ENCODE measurements at regions not wholly inside any gene's neighbourhood (a gene's known extent, or its start where the extent isn't known, plus 50 kb on each side); places are given as distances from the start of the nearest gene placed in this dataset.

DNA sequence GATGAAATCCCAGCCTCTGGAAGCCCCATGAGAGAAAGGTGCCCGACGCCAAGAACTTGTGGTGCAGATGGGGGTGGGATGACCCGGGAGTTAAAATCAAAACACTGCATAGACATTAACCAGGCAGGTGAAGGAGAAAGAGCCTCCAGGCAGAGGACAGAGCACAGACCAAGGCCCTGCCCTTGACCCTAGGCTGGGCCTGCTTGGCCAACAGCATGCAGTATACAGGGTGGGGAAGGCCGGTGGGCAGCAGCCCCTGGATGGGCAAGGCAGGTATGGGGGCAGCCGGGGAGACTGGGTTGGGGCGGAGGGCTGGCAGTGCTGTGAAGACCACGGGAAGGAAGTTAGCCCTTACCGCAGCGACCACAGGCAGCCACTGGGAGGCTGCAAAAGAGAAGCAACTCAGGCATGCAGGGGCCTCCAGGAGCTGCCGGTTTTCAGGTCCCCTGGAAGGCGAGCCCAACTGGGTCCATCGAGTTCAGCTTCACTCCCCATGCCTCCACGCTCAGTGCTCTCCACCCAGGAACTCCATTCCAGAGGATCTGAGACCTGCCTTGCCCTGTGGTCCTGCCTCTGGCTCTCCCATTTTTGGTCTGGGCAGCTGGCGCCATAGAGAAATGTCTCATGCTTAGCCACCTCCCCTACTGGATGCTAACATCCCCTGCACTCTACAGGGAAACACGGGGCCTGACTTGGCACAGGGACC lies 81.2 kb downstream of the C16orf95 start:
- BruUV-seq (replicated peaks), result no TSS peak
- DNase-seq (ENCODE audit: low spot score), result peak; percentile 22
- H3K4me2 ChIP-seq (ENCODE audit: low read length), result no peak overlapping the region

DNA sequence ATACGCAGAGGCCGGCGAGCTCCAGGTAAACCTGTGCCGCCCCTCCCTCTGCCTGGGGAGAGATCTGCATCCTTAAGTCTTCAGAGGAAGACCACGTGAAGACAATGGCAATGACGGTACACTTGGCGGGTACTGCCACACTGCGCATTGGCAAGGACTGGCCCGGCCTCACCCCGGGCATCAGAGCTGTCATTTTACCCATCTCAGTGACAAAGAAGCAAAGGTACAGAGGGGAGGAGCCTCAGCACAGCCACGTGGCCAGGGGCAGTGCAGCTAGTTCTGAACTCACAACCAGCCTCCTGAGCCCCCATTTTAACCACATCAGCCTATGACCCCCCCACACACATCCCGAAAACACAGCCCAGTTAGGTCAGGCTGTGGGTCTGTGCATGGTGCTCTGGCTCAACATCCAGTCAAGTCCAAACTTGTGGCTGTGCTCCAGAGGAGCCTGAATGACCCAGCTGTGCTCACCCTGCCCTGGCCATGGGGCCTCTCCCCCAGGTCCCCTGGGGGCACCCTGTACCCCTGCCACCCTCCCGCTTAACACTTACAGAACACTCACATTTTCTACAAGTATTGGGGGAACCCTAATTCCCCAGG lies 80.6 kb downstream of the C16orf95 start:
- TF ChIP-seq, protein P1, sequence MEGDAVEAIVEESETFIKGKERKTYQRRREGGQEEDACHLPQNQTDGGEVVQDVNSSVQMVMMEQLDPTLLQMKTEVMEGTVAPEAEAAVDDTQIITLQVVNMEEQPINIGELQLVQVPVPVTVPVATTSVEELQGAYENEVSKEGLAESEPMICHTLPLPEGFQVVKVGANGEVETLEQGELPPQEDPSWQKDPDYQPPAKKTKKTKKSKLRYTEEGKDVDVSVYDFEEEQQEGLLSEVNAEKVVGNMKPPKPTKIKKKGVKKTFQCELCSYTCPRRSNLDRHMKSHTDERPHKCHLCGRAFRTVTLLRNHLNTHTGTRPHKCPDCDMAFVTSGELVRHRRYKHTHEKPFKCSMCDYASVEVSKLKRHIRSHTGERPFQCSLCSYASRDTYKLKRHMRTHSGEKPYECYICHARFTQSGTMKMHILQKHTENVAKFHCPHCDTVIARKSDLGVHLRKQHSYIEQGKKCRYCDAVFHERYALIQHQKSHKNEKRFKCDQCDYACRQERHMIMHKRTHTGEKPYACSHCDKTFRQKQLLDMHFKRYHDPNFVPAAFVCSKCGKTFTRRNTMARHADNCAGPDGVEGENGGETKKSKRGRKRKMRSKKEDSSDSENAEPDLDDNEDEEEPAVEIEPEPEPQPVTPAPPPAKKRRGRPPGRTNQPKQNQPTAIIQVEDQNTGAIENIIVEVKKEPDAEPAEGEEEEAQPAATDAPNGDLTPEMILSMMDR (conservative IDR thresholded peaks at IDR 0.05; ENCODE audit: low read length), result no peak
- TF ChIP-seq EZH2phosphoT487 (IDR thresholded peaks at IDR 0.05; ENCODE audit: borderline replicate concordance, low read depth, low read length), result no peak
- Histone ChIP-seq H3K36me3 (ENCODE audit: insufficient read depth, low read length) (no peaks in the 10 kb centered on the region), H3K4me1 (ENCODE audit: insufficient read depth, low read length, poor library complexity, severe bottlenecking) (peaks cover 3% of the 10 kb centered on the region), H3K4me2 (ENCODE audit: low read length) (no peak overlapping the region), H2AFZ (ENCODE audit: low read length) (no peak overlapping the region), H3K79me2 (ENCODE audit: insufficient read depth, low read depth, low read length) (no peaks in the 10 kb centered on the region), H3K4me3 (ENCODE audit: low read depth, low read length, poor library complexity, severe bottlenecking) (no peak overlapping the region), H4K20me1 (ENCODE audit: insufficient read depth, low read length) (no peaks in the 10 kb centered on the region), H3K9me3 (ENCODE audit: low read length) (no peaks in the 10 kb centered on the region), H3K9me2 (ENCODE audit: insufficient read depth, low read length) (no peaks in the 10 kb centered on the region), H3K27ac (ENCODE audit: low read depth, low read length, poor library complexity, severe bottlenecking) (no peak overlapping the region)
- POLR2A ChIA-PET, result no interaction called here
- BruUV-seq (replicated peaks), result no TSS peak
- CTCF ChIA-PET (ENCODE audit: unreplicated experiment), result interaction anchor here (0.5 kb wide), 1 partner anchor 260 kb away, joined by 4 read pairs; no protein-coding TSS in a partner anchor
- intact Hi-C loops (cut with micrococcal nuclease; ENCODE audit: unreplicated experiment), result no loop called here
- no peak for DNase-seq (ENCODE audit: low spot score)

More for the DNA sequence above, 81.2 kb downstream of the C16orf95 start:
- no peaks in the 10 kb centered on the region for H4K20me1 ChIP-seq (ENCODE audit: insufficient read depth, low read length)
- ChIA-PET CTCF (ENCODE audit: unreplicated experiment) (no interaction called here), POLR2A (no interaction called here)
- H3K27ac ChIP-seq (ENCODE audit: low read depth, low read length, poor library complexity, severe bottlenecking), result no peak overlapping the region
- H3K9me2 ChIP-seq (ENCODE audit: insufficient read depth, low read length), result no peaks in the 10 kb centered on the region
- no peaks in the 10 kb centered on the region for H3K36me3 ChIP-seq (ENCODE audit: insufficient read depth, low read length)
- H3K9me3 ChIP-seq (ENCODE audit: low read length), result no peaks in the 10 kb centered on the region
- TF ChIP-seq EZH2phosphoT487 (IDR thresholded peaks at IDR 0.05; ENCODE audit: borderline replicate concordance, low read depth, low read length), result no peak
- TF ChIP-seq, protein P1 (conservative IDR thresholded peaks at IDR 0.05; ENCODE audit: low read length), result no peak; the same call in 1 of the 2 replicates
- H3K4me1 ChIP-seq (ENCODE audit: insufficient read depth, low read length, poor library complexity, severe bottlenecking), result peaks cover 3% of the 10 kb centered on the region
- intact Hi-C loops (cut with micrococcal nuclease; ENCODE audit: unreplicated experiment), result no loop called here
- H2AFZ ChIP-seq (ENCODE audit: low read length), result no peak overlapping the region
- H3K79me2 ChIP-seq (ENCODE audit: insufficient read depth, low read depth, low read length), result no peaks in the 10 kb centered on the region
- H3K4me3 ChIP-seq (ENCODE audit: low read depth, low read length, poor library complexity, severe bottlenecking), result no peak overlapping the region

DNA sequence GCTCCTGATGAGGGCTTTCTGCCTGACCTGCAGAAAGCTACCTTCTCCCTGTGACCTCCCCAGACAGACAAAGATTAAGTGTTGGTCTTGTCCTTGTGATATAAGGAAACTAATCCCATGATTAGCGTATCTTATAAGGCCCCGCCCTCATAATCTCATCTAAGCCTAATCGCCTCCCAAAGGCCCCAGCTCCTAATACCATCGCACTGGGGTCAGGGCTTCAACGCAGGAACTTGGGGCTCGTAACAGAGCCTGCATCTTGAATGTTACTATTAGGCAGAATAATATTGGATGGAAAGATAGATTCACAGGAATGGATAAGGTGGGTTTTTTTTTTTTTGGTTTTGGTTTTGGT lies 78.9 kb downstream of the C16orf95 start:
- Histone ChIP-seq H2AFZ (ENCODE audit: low read length) (no peak overlapping the region), H3K79me2 (ENCODE audit: insufficient read depth, low read depth, low read length) (no peaks in the 10 kb centered on the region), H3K4me2 (ENCODE audit: low read length) (no peak overlapping the region), H4K20me1 (ENCODE audit: insufficient read depth, low read length) (no peaks in the 10 kb centered on the region), H3K4me3 (ENCODE audit: low read depth, low read length, poor library complexity, severe bottlenecking) (no peak overlapping the region), H3K4me1 (ENCODE audit: insufficient read depth, low read length, poor library complexity, severe bottlenecking) (peaks cover 3% of the 10 kb centered on the region), H3K36me3 (ENCODE audit: insufficient read depth, low read length) (no peaks in the 10 kb centered on the region), H3K9me3 (ENCODE audit: low read length) (no peaks in the 10 kb centered on the region), H3K27ac (ENCODE audit: low read depth, low read length, poor library complexity, severe bottlenecking) (no peak overlapping the region), H3K9me2 (ENCODE audit: insufficient read depth, low read length) (no peaks in the 10 kb centered on the region)
- ChIA-PET CTCF (ENCODE audit: unreplicated experiment) (no interaction called here), POLR2A (no interaction called here)
- no peak for DNase-seq (ENCODE audit: low spot score)
- no peak for TF ChIP-seq EZH2phosphoT487 (IDR thresholded peaks at IDR 0.05; ENCODE audit: borderline replicate concordance, low read depth, low read length)
- TF ChIP-seq, protein P1 (conservative IDR thresholded peaks at IDR 0.05; ENCODE audit: low read length), result no peak
- intact Hi-C loops (cut with micrococcal nuclease; ENCODE audit: unreplicated experiment), result no loop called here
- no TSS peak for BruUV-seq (replicated peaks)

All from OCI-LY7 (cell line).